ENCODE measurements at regions not wholly inside any gene's neighbourhood (a gene's known extent, or its start where the extent isn't known, plus 50 kb on each side); places are given as distances from the start of the nearest gene placed in this dataset.
"Not testable (repeated sequence)": the region's sequence is repeated elsewhere in the genome, so short reads cannot be mapped to it uniquely, and the experiment has no call there.

- no peak for DNase-seq (ENCODE audit: low spot score)
- H3K27ac ChIP-seq: no peak overlapping the region
- ChIA-PET POLR2A (ENCODE audit: low non-redundant PET) (no interaction called here), CTCF (no interaction called here)
- TF ChIP-seq CTCF (conservative IDR thresholded peaks at IDR 0.05; ENCODE audit: low read depth): no peak
Observed at GRCh38 chrX:88828011-88828410, 81.0 kb downstream of the CPXCR1 start.

GRCh38 chrX:88830111-88830510 is 83.1 kb downstream of the CPXCR1 start:
- CTCF ChIA-PET: no interaction called here
- DNase-seq (ENCODE audit: low spot score): no peak
- no peak overlapping the region for H3K27ac ChIP-seq
- POLR2A ChIA-PET (ENCODE audit: low non-redundant PET): no interaction called here
- TF ChIP-seq CTCF (conservative IDR thresholded peaks at IDR 0.05; ENCODE audit: low read depth): no peak

- POLR2A ChIA-PET (ENCODE audit: low non-redundant PET); DNase-seq (ENCODE audit: low spot score); H3K27ac ChIP-seq; CTCF ChIA-PET: not testable (repeated sequence)
Observed at GRCh38 chrX:88837721-88838120, 90.7 kb downstream of the CPXCR1 start.

DNA sequence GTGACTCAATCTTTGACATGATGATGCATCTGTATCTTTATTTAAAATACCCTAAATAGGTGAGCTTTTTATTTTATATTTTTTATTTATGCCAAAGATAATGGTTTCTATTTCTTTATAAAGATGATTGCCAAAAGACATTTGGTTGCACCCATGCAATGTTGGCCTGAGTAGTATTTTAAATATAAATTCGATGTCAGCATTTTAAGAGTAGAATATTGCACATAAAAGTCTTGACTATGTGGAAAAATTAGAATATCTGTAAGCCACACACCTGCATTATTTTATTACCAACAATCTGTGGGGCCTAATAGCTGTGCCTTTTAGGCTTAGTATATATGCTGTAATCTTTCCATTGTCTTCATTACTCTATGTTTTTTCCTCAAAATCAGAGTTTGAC is 91.4 kb downstream of the CPXCR1 start:
- TF ChIP-seq CTCF (conservative IDR thresholded peaks at IDR 0.05; ENCODE audit: low read depth): no peak
- no peak for DNase-seq (ENCODE audit: low spot score)
- H3K27ac ChIP-seq: no peak overlapping the region
- CTCF ChIA-PET: no interaction called here
- POLR2A ChIA-PET (ENCODE audit: low non-redundant PET): no interaction called here

GRCh38 chrX:88843841-88844240 is 96.8 kb downstream of the CPXCR1 start:
- POLR2A ChIA-PET (ENCODE audit: low non-redundant PET); DNase-seq (ENCODE audit: low spot score); CTCF ChIA-PET; H3K27ac ChIP-seq: not testable (repeated sequence)

- no peak for TF ChIP-seq CTCF (conservative IDR thresholded peaks at IDR 0.05; ENCODE audit: low read depth)
- no peak for DNase-seq (ENCODE audit: low spot score)
- POLR2A ChIA-PET (ENCODE audit: low non-redundant PET): no interaction called here
- CTCF ChIA-PET: no interaction called here
- no peak overlapping the region for H3K27ac ChIP-seq
Observed at GRCh38 chrX:88853925-88854324, 106.9 kb downstream of the CPXCR1 start.

GRCh38 chrX:88863726-88864125 is 116.7 kb downstream of the CPXCR1 start:
- ChIA-PET CTCF (no interaction called here), POLR2A (ENCODE audit: low non-redundant PET) (no interaction called here)
- no peak overlapping the region for H3K27ac ChIP-seq
- TF ChIP-seq CTCF (conservative IDR thresholded peaks at IDR 0.05; ENCODE audit: low read depth): no peak
- no peak for DNase-seq (ENCODE audit: low spot score)

- ChIA-PET CTCF (no interaction called here), POLR2A (ENCODE audit: low non-redundant PET) (no interaction called here)
- no peak for TF ChIP-seq CTCF (conservative IDR thresholded peaks at IDR 0.05; ENCODE audit: low read depth)
- DNase-seq (ENCODE audit: low spot score): no peak
- H3K27ac ChIP-seq: no peak overlapping the region
Observed at GRCh38 chrX:88865634-88866033, 118.6 kb downstream of the CPXCR1 start.
